ES-I3 (cell line): ENCODE measurements at regions not wholly inside any gene's neighbourhood (a gene's known extent, or its start where the extent isn't known, plus 50 kb on each side); places are given as distances from the start of the nearest gene placed in this dataset.

Source experiments
- H3K36me3 ChIP-seq: 2 replicates; pipeline ENCODE4 v1.6.1; 2013; ENCODE audit warnings: mild to moderate bottlenecking, low read length, control low read depth, moderate library complexity; ENCODE audit not compliant: insufficient read depth
- H3K4me1 ChIP-seq: 2 replicates; pipeline ENCODE4 v1.6.1; 2013; ENCODE audit warnings: mild to moderate bottlenecking, control low read depth, low read length; ENCODE audit not compliant: insufficient read depth
- H3K9ac ChIP-seq: 2 replicates; pipeline ENCODE4 v1.6.1; 2013; ENCODE audit warnings: low read depth, mild to moderate bottlenecking, low read length, moderate library complexity
- H3K9me3 ChIP-seq: 2 replicates; pipeline ENCODE4 v1.6.1; 2013; ENCODE audit warnings: mild to moderate bottlenecking, low read length, moderate library complexity; ENCODE audit not compliant: control insufficient read depth, insufficient read depth

GRCh38 chr21:19785941-19786340 is 1212.3 kb upstream of the NCAM2 start:
- Histone ChIP-seq H3K36me3 (no peaks in the 10 kb centered on the region), H3K9ac (no peak overlapping the region), H3K9me3 (no peaks in the 10 kb centered on the region), H3K4me1 (no peaks in the 10 kb centered on the region)

GRCh38 chr21:19792004-19792403 is 1206.2 kb upstream of the NCAM2 start:
- no peaks in the 10 kb centered on the region for H3K9me3 ChIP-seq
- H3K36me3 ChIP-seq: no peaks in the 10 kb centered on the region
- H3K9ac ChIP-seq: no peak overlapping the region
- H3K4me1 ChIP-seq: no peaks in the 10 kb centered on the region

GRCh38 chr21:19807201-19807600 is 1191.0 kb upstream of the NCAM2 start:
- Histone ChIP-seq H3K36me3 (no peaks in the 10 kb centered on the region), H3K4me1 (no peaks in the 10 kb centered on the region), H3K9ac (no peak overlapping the region), H3K9me3 (no peaks in the 10 kb centered on the region)

GRCh38 chr21:19810779-19811178 is 1187.4 kb upstream of the NCAM2 start:
- Histone ChIP-seq H3K4me1 (no peaks in the 10 kb centered on the region), H3K9ac (no peak overlapping the region), H3K9me3 (no peaks in the 10 kb centered on the region), H3K36me3 (no peaks in the 10 kb centered on the region)

- Histone ChIP-seq H3K9ac (no peak overlapping the region), H3K36me3 (no peaks in the 10 kb centered on the region), H3K9me3 (no peaks in the 10 kb centered on the region), H3K4me1 (no peaks in the 10 kb centered on the region)
Measured at GRCh38 chr21:19830446-19830845, 1167.8 kb upstream of the NCAM2 start.

- no peaks in the 10 kb centered on the region for H3K36me3 ChIP-seq
- H3K9me3 ChIP-seq: no peaks in the 10 kb centered on the region
- H3K9ac ChIP-seq: no peak overlapping the region
- H3K4me1 ChIP-seq: no peaks in the 10 kb centered on the region
Measured at GRCh38 chr21:19832551-19832950, 1165.7 kb upstream of the NCAM2 start.

GRCh38 chr21:19833082-19833481 is 1165.1 kb upstream of the NCAM2 start:
- Histone ChIP-seq H3K36me3 (no peaks in the 10 kb centered on the region), H3K9me3 (no peaks in the 10 kb centered on the region), H3K9ac (no peak overlapping the region), H3K4me1 (no peaks in the 10 kb centered on the region)

- H3K36me3 ChIP-seq: no peaks in the 10 kb centered on the region
- no peak overlapping the region for H3K9ac ChIP-seq
- H3K9me3 ChIP-seq: no peaks in the 10 kb centered on the region
- H3K4me1 ChIP-seq: no peaks in the 10 kb centered on the region
Measured at GRCh38 chr21:19842601-19843000, 1155.6 kb upstream of the NCAM2 start.

- no peak overlapping the region for H3K9ac ChIP-seq
- no peaks in the 10 kb centered on the region for H3K36me3 ChIP-seq
- H3K9me3 ChIP-seq: no peaks in the 10 kb centered on the region
- no peaks in the 10 kb centered on the region for H3K4me1 ChIP-seq
Measured at GRCh38 chr21:19844334-19844733, 1153.9 kb upstream of the NCAM2 start.

GRCh38 chr21:19850157-19850556 is 1148.1 kb upstream of the NCAM2 start:
- no peaks in the 10 kb centered on the region for H3K9me3 ChIP-seq
- no peaks in the 10 kb centered on the region for H3K4me1 ChIP-seq
- no peak overlapping the region for H3K9ac ChIP-seq
- no peaks in the 10 kb centered on the region for H3K36me3 ChIP-seq

GRCh38 chr21:19853061-19853460 is 1145.1 kb upstream of the NCAM2 start:
- H3K9ac ChIP-seq: peak overlapping the region; percentile 45; the same call in 1 of the 2 replicates
- H3K9me3 ChIP-seq: no peaks in the 10 kb centered on the region
- H3K36me3 ChIP-seq: no peaks in the 10 kb centered on the region
- no peaks in the 10 kb centered on the region for H3K4me1 ChIP-seq

GRCh38 chr21:19853709-19854575 is 1144.3 kb upstream of the NCAM2 start:
- no peaks in the 10 kb centered on the region for H3K4me1 ChIP-seq
- H3K9me3 ChIP-seq: no peaks in the 10 kb centered on the region

GRCh38 chr21:19855522-19855921 is 1142.7 kb upstream of the NCAM2 start:
- no peaks in the 10 kb centered on the region for H3K4me1 ChIP-seq
- H3K9ac ChIP-seq: no peak overlapping the region
- H3K36me3 ChIP-seq: no peaks in the 10 kb centered on the region
- no peaks in the 10 kb centered on the region for H3K9me3 ChIP-seq

More at GRCh38 chr21:19853709-19854575, 1144.3 kb upstream of the NCAM2 start:
- Histone ChIP-seq H3K9ac (peak overlapping the region; percentile 45; the same call in 1 of the 2 replicates), H3K36me3 (no peaks in the 10 kb centered on the region)

- no peaks in the 10 kb centered on the region for H3K36me3 ChIP-seq
- H3K9me3 ChIP-seq: no peaks in the 10 kb centered on the region
- peaks cover 6% of the 10 kb centered on the region; the same call in 1 of the 2 replicates for H3K4me1 ChIP-seq
- no peak overlapping the region for H3K9ac ChIP-seq
Measured at GRCh38 chr21:19864476-19864875, 1133.7 kb upstream of the NCAM2 start.

- no peaks in the 10 kb centered on the region for H3K36me3 ChIP-seq
- H3K9me3 ChIP-seq: no peaks in the 10 kb centered on the region
- H3K9ac ChIP-seq: no peak overlapping the region
- H3K4me1 ChIP-seq: peaks cover 6% of the 10 kb centered on the region; the same call in 1 of the 2 replicates
Measured at GRCh38 chr21:19870682-19871081, 1127.5 kb upstream of the NCAM2 start.
